HG02571 (cell line): ENCODE measurements at regions not wholly inside any gene's neighbourhood (a gene's known extent, or its start where the extent isn't known, plus 50 kb on each side); places are given as distances from the start of the nearest gene placed in this dataset.

Experiments
- ATAC-seq: cut with Tn5 transposase; IDR thresholded peaks from one replicate; pipeline ENCODE4 v1.9.1; 2021; ENCODE audit warnings: mild to moderate bottlenecking, moderate library complexity; ENCODE audit not compliant: unreplicated experiment

GRCh38 chr2:39534095-39534711 lies 97.1 kb upstream of the MAP4K3 start:
- no peak for ATAC-seq

- ATAC-seq: no peak
Measured at GRCh38 chr2:39535636-39536185, 98.6 kb upstream of the MAP4K3 start.

GRCh38 chr2:39537150-39537549 lies 100.1 kb upstream of the MAP4K3 start:
- ATAC-seq: no peak

GRCh38 chr2:39538718-39539117 lies 101.6 kb upstream of the MAP4K3 start:
- ATAC-seq: no peak

- ATAC-seq: no peak
Measured at GRCh38 chr2:39540414-39540813, 103.3 kb upstream of the MAP4K3 start.

GRCh38 chr2:39541011-39541930 lies 104.2 kb upstream of the MAP4K3 start:
- no peak for ATAC-seq

GRCh38 chr2:39542523-39542922 lies 105.4 kb upstream of the MAP4K3 start:
- ATAC-seq: no peak

DNA sequence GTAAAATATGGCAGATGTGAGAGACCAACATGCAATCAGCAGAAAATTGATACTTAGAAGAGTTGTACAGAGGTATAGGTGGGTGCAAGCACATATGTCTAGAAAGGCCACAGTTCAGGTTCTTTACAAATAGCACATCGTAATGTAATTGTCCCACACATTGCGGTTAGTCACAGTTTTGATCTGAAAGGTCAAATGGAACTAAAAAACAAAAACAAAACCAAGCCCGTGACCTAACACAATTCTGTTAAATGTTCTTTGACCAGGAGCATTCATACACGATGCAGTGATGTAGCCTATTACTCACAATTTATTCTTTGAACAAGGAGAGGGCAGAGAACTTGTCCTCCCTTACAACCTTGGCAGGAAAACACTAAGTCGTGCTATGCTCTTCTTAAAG lies 108.9 kb upstream of the MAP4K3 start:
- no peak for ATAC-seq

DNA sequence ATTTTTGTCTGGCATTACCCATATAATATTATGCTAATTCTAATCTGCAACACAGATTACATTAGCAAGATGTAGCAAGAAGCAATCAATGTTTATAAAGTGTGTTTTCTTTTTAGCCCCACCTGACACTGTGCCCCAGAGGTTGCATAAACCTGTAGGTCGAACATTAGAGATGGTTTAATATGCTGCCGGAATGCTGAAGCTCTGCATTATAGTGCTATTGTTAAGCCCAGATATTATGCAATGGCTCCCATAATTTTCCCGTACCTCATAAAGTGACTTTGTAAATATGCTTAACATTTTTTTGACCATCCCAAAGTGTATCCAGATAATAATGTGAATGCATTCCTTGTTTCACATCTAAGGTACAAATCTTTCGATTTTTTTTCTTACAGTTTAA lies 109.3 kb upstream of the MAP4K3 start:
- ATAC-seq: no peak

DNA sequence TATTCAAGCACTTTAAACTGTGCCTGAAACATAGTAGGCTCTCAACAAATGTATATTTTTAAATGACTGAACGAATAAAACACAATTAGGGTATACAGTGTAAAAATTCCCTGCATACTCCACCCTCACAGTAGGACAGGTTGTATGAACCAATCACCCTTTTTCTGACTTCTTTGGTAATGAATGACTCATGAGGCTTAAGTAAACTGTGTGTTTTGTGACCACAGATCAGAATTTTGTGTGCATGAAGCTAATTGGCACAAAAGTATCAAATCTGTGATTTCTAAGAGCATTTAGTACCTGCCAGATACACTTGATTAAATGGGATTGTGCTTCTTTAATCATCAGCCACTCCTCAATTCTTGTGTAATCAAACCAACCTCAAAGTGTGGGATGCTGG lies 109.9 kb upstream of the MAP4K3 start:
- no peak for ATAC-seq

GRCh38 chr2:39547811-39548719 lies 111.0 kb upstream of the MAP4K3 start:
- ATAC-seq: no peak

DNA sequence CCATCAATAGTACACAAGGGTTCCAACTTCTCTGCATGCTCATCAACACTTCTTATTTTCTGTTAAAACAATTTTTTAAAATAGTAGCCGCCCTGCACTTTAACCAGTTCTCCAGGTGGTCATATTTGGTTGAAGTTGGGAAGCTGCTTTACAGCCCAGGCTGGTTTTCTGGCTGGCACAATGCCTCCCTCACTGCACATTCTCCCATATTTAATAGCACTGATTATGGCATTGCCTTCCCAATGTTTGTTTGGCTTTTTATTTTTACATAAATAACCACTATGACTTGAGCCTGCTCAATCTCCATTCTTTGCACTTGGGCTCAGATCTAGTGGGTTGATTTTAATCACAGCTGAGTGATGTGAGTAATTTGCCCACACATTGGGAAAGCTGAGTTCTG lies 111.9 kb upstream of the MAP4K3 start:
- ATAC-seq: no peak

GRCh38 chr2:39549718-39550464 lies 112.8 kb upstream of the MAP4K3 start:
- ATAC-seq: no peak

DNA sequence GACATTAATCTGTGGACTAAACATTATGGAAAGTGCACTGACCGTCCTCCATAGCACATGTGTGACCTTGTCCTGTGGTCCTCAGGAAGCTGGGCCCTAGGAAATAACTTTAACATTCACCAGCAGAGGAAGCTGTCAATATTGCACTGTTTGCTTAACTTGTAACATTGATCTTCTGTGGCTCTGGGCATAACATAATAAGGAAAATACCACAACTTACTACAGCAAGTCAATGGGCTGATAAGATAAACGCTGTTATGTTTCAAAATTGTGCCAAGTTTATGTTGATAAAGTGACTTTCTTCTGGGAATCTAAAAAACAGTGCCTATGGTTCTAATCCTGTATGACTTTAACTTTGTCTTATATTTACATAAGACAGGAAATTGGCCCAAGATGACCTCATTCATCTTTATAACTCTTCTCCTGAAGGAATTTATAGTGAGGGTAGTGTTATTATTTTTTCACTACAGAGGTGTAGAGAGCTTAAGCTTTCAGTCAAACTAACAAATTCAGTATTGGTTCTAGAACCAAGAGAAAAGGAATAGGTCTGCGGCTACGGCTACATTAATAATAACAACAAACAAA lies 113.7 kb upstream of the MAP4K3 start:
- no peak for ATAC-seq

GRCh38 chr2:39558906-39559305 lies 106.8 kb upstream of the TMEM178A start:
- no peak for ATAC-seq

DNA sequence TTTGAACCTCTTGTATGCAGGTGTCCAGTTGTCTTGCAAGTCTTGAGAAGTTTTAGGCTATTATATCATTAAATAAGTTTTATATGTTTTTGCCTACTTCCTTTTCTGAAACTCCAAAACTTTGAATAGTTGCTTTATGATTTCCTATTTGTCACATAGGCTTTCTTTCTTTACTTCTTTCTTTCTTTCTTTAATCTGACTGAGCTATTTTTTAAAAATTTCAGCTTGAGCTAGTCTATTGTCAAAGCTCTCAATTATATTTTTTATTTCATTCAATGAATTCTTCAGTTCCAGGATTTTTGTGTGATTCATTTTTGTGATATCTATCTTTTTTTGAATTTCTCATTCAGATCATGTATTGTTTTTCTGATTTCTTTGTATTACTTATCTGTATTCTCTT lies 102.1 kb upstream of the TMEM178A start:
- no peak for ATAC-seq

DNA sequence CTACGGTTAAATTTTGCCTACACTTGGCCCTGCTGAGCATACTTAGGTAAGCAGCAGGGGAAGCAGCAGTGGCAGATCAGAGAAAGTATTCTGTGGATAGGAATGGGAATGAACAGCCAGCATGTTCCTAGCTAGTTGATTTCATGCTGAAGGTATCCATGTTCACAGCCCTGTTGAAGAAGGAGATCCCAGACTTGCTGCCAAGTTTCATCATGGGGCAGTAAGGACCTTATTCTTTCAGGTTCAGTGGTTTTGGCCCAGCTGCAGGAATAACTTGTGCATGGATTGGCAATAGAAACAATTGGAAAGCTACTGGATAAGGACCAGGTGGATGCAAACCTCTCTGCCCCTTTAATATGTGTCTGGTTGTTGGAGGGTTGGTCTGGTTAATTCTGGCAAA lies 98.2 kb upstream of the TMEM178A start:
- no peak for ATAC-seq

- ATAC-seq: no peak
Measured at GRCh38 chr2:39568116-39568515, 97.6 kb upstream of the TMEM178A start.

DNA sequence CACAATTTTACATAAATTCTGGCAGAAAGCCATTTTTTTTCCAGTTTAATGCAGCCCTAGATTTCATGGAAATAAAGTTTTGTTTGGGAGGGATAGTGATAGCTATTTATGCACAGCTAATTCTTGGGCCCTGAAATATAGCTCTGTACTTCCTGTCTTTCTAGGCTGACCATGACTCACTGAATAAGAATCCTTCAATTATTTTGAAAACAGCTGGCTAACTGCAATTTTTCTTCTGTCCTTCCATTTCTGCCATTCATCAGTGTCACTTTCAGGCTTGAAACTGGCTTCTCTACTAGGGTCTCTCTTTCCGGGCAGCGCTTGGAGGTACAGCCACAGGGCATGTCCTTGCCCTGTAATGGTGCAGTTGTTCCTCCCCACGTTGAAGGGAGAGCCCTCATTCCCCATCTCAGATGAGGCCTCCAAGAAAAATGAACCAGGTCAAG lies 97.1 kb upstream of the TMEM178A start:
- no peak for ATAC-seq

DNA sequence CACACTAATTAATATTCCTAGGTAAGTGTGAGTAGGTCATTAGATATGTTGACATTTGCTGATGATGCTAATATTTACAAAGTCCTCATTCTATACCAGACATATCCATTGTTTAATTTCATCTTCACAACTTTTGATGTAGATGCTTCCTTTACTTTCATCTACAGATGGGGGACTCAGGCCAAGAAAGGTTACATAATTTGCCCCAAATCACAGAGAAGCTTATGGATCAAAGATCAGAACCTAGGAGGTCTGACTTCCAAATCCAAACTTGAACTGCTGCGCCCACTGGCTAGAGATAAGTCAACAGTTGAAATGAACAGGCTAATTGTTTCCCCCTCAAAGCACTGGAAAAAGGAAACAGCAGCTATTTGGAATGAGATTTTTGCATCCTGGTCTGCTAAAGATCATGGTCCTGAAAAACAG lies 95.6 kb upstream of the TMEM178A start:
- no peak for ATAC-seq
